ENCODE measurements at regions not wholly inside any gene's neighbourhood (a gene's known extent, or its start where the extent isn't known, plus 50 kb on each side); places are given as distances from the start of the nearest gene placed in this dataset.
"Not testable (repeated sequence)": the region's sequence is repeated elsewhere in the genome, so short reads cannot be mapped to it uniquely, and the experiment has no call there.

GRCh38 chr18:49694402-49694801 is 118.9 kb downstream of the ACAA2 start:
- DNase-seq (ENCODE audit: low read depth): no peak

- no peak for DNase-seq (ENCODE audit: low read depth)
Measured at GRCh38 chr18:49693717-49694005, 119.7 kb downstream of the ACAA2 start.

- no peak for DNase-seq (ENCODE audit: low read depth)
Measured at GRCh38 chr18:49692906-49693716, 120.2 kb downstream of the ACAA2 start.

- peak; percentile 29 for DNase-seq (ENCODE audit: low read depth)
Measured at GRCh38 chr18:49691177-49691608, 122.1 kb downstream of the ACAA2 start.

GRCh38 chr18:49690312-49690711 is 123.0 kb downstream of the ACAA2 start:
- no peak for DNase-seq (ENCODE audit: low read depth)

- DNase-seq (ENCODE audit: low read depth): no peak
Measured at GRCh38 chr18:49685231-49685942, 123.5 kb downstream of the LIPG start.

- DNase-seq (ENCODE audit: low read depth): not testable (repeated sequence)
Measured at GRCh38 chr18:49682803-49683190, 120.9 kb downstream of the LIPG start.

GRCh38 chr18:49682173-49682802 is 120.4 kb downstream of the LIPG start:
- no peak for DNase-seq (ENCODE audit: low read depth)

- DNase-seq (ENCODE audit: low read depth): no peak
Measured at GRCh38 chr18:49681387-49681786, 119.5 kb downstream of the LIPG start.

- no peak for DNase-seq (ENCODE audit: low read depth)
Measured at GRCh38 chr18:49678440-49678839, 116.6 kb downstream of the LIPG start.

GRCh38 chr18:49677762-49678413 is 116.0 kb downstream of the LIPG start:
- no peak for DNase-seq (ENCODE audit: low read depth)

GRCh38 chr18:49677081-49677480 is 115.2 kb downstream of the LIPG start:
- DNase-seq (ENCODE audit: low read depth): no peak

- DNase-seq (ENCODE audit: low read depth): no peak
Measured at GRCh38 chr18:49673281-49673680, 111.4 kb downstream of the LIPG start.

- DNase-seq (ENCODE audit: low read depth): no peak
Measured at GRCh38 chr18:49672853-49673252, 111.0 kb downstream of the LIPG start.

- no peak for DNase-seq (ENCODE audit: low read depth)
Measured at GRCh38 chr18:49669403-49669802, 107.5 kb downstream of the LIPG start.

GRCh38 chr18:49668574-49669275 is 106.9 kb downstream of the LIPG start:
- DNase-seq (ENCODE audit: low read depth): peak; percentile 39

GRCh38 chr18:49667462-49667861 is 105.6 kb downstream of the LIPG start:
- no peak for DNase-seq (ENCODE audit: low read depth)

GRCh38 chr18:49666045-49666775 is 104.4 kb downstream of the LIPG start:
- peak; percentile 32 for DNase-seq (ENCODE audit: low read depth)

GRCh38 chr18:49663899-49664890 is 102.3 kb downstream of the LIPG start:
- peak; percentile 23 for DNase-seq (ENCODE audit: low read depth)

All from myocyte (in vitro differentiated cells).